ENCODE measurements at regions not wholly inside any gene's neighbourhood (a gene's known extent, or its start where the extent isn't known, plus 50 kb on each side); places are given as distances from the start of the nearest gene placed in this dataset.

DNA sequence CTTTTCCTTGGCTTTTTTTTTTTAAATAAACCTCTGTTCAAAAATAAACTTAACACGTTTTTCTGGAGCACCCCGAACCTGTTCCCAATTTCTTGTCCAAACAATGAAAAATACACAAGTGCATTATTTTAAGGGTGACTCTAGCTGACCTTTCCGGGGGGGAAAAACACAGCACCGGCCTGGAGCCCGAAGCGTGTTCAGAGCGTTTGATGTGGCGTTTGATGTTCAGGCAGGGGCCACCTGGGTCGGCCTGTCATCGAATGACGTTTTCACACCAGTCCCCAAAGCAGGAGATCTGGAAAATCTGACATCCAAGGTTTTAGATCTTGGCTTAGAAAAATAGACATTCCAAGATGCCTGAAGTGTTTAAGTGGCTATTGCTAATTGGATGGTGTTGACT is 282.1 kb downstream of the SHOX start:
- TF ChIP-seq CTCF (IDR thresholded peaks at IDR 0.05) (no peak), POLR2A (IDR thresholded peaks at IDR 0.05) (no peak)
